SK-N-MC (cell line): ENCODE measurements at regions not wholly inside any gene's neighbourhood (a gene's known extent, or its start where the extent isn't known, plus 50 kb on each side); places are given as distances from the start of the nearest gene placed in this dataset.

ENCODE experiments used
- EZH2 ChIP-seq: fragments of 200-600 bp; sonication (generic); IDR thresholded peaks from one replicate; pipeline ENCODE4 v1.6.1; 2017; ENCODE audit warnings: antibody characterized with exemption
- POLR2AphosphoS5 ChIP-seq: IDR thresholded peaks from 2 replicates; pipeline ENCODE4 v1.6.1; 2012; ENCODE audit warnings: mild to moderate bottlenecking, low read depth, low read length, borderline replicate concordance

- TF ChIP-seq POLR2AphosphoS5: no peak
- TF ChIP-seq EZH2: no peak
Measured at GRCh38 chr5:2207109-2207399, 324.3 kb upstream of the IRX4 start.
